Neural cell (in vitro differentiated cells): ENCODE measurements at regions not wholly inside any gene's neighbourhood (a gene's known extent, or its start where the extent isn't known, plus 50 kb on each side); places are given as distances from the start of the nearest gene placed in this dataset.

ENCODE experiments used
- H2AFZ ChIP-seq: fragments of 200-600, 300-800 bp; sonication (generic), shearing (Covaris generic); 2 replicates; pipeline ENCODE4 v1.6.0; 2014; ENCODE audit warnings: low read depth, mild to moderate bottlenecking, antibody characterized with exemption, low read length, moderate library complexity
- H3F3A ChIP-seq: fragments of 200-600 bp; shearing (Covaris generic); 2 replicates; pipeline ENCODE4 v1.6.1; 2016; ENCODE audit warnings: mild to moderate bottlenecking, moderate library complexity, mixed read lengths, antibody characterized with exemption, low read length; ENCODE audit not compliant: insufficient read depth, poor library complexity, severe bottlenecking
- H3K27ac ChIP-seq: fragments of 200-600, 300-800 bp; sonication (generic), shearing (Covaris generic); 2 replicates; pipeline ENCODE4 v1.5.1; 2014; ENCODE audit warnings: mild to moderate bottlenecking, low read length, moderate library complexity
- H3K27me3 ChIP-seq: fragments of 300-800, 200-600 bp; sonication (generic), shearing (Covaris generic); 2 replicates; pipeline ENCODE4 v1.6.0; 2014; ENCODE audit warnings: mild to moderate bottlenecking, low read depth, low read length, moderate library complexity; ENCODE audit not compliant: insufficient read depth
- H3K36me3 ChIP-seq: fragments of 300-800, 200-600 bp; sonication (generic), shearing (Covaris generic); 2 replicates; pipeline ENCODE4 v1.5.1; 2014; ENCODE audit warnings: mild to moderate bottlenecking, antibody characterized with exemption, low read length, moderate library complexity; ENCODE audit not compliant: insufficient read depth
- H3K4me2 ChIP-seq: fragments of 300-800, 200-600 bp; sonication (generic), shearing (Covaris generic); 2 replicates; pipeline ENCODE4 v1.6.0; 2014; ENCODE audit warnings: mild to moderate bottlenecking, low read length
- H3K4me3 ChIP-seq: fragments of 300-800, 200-600 bp; sonication (generic), shearing (Covaris generic); 2 replicates; pipeline ENCODE4 v1.5.1; 2014; ENCODE audit warnings: mild to moderate bottlenecking, low read length, moderate library complexity
- H3K79me2 ChIP-seq: fragments of 200-600 bp; shearing (Covaris generic); replicated peaks from 2 replicates; pipeline ENCODE4 v1.6.0; 2014; ENCODE audit warnings: mild to moderate bottlenecking, low read length, moderate library complexity; ENCODE audit not compliant: insufficient read depth
- H3K9ac ChIP-seq: fragments of 300-800, 200-600 bp; sonication (generic), shearing (Covaris generic); 2 replicates; pipeline ENCODE4 v1.6.1; 2016; ENCODE audit warnings: mild to moderate bottlenecking, low read length, mixed read lengths
- H3K9me2 ChIP-seq: fragments of 200-600 bp; shearing (Covaris generic); 2 replicates; pipeline ENCODE4 v1.6.1; 2016; ENCODE audit warnings: mild to moderate bottlenecking, low read length, mixed read lengths; ENCODE audit not compliant: insufficient read depth
- H3K9me3 ChIP-seq: fragments of 200-600, 300-800 bp; sonication (generic), shearing (Covaris generic); 2 replicates; pipeline ENCODE4 v1.6.1; 2016; ENCODE audit warnings: mild to moderate bottlenecking, mixed run types, low read length, moderate library complexity, mixed read lengths
- H4K20me1 ChIP-seq: fragments of 200-600 bp; shearing (Covaris generic); 2 replicates; pipeline ENCODE4 v1.6.1; 2016; ENCODE audit warnings: mild to moderate bottlenecking, mixed run types; ENCODE audit not compliant: insufficient read depth
- CTCF ChIP-seq: fragments of 450-650 bp; IDR thresholded peaks from 2 replicates; pipeline ENCODE4 v1.5.1; 2014; ENCODE audit warnings: antibody characterized with exemption, mild to moderate bottlenecking, moderate library complexity; ENCODE audit not compliant: poor library complexity, severe bottlenecking
- EP300 ChIP-seq: fragments of 450-650 bp; conservative IDR thresholded peaks from 2 replicates; pipeline ENCODE4 v1.6.1; 2014; ENCODE audit warnings: antibody characterized with exemption, mild to moderate bottlenecking, moderate library complexity; ENCODE audit not compliant: poor library complexity, severe bottlenecking
- EZH2 ChIP-seq: fragments of 200-600, 300-800 bp; shearing (Covaris generic), sonication (generic); IDR thresholded peaks from 2 replicates; pipeline ENCODE4 v1.6.1; 2014; ENCODE audit warnings: antibody characterized with exemption, low read length, borderline replicate concordance, mild to moderate bottlenecking; ENCODE audit not compliant: insufficient read depth, poor library complexity, severe bottlenecking
- MXI1 ChIP-seq: fragments of 450-650 bp; conservative IDR thresholded peaks from 2 replicates; pipeline ENCODE4 v1.6.1; 2014; ENCODE audit warnings: antibody characterized with exemption, mild to moderate bottlenecking; ENCODE audit not compliant: poor library complexity, severe bottlenecking
- POLR2AphosphoS5 ChIP-seq: IDR thresholded peaks from 2 replicates; pipeline ENCODE4 v1.6.1; 2012
- RAD21 ChIP-seq: fragments of 450-650 bp; conservative IDR thresholded peaks from 2 replicates; pipeline ENCODE4 v1.6.1; 2014; ENCODE audit warnings: antibody characterized with exemption, mild to moderate bottlenecking, moderate library complexity
- REST ChIP-seq: IDR thresholded peaks from 2 replicates; pipeline ENCODE4 v1.6.1; 2012; ENCODE audit warnings: borderline replicate concordance
- SMC3 ChIP-seq: fragments of 450-650 bp; conservative IDR thresholded peaks from 2 replicates; pipeline ENCODE4 v1.6.1; 2014; ENCODE audit warnings: antibody characterized with exemption, mild to moderate bottlenecking, moderate library complexity; ENCODE audit not compliant: poor library complexity
- TAF1 ChIP-seq: IDR thresholded peaks from 2 replicates; pipeline ENCODE4 v1.6.1; 2012; ENCODE audit warnings: low read depth

GRCh38 chrY:19065119-19065518 lies 291.6 kb upstream of the HSFY2 start:
- H3K4me2 ChIP-seq: no peak overlapping the region
- H3K9ac ChIP-seq: no peak overlapping the region
- no peaks in the 10 kb centered on the region for H3F3A ChIP-seq
- H2AFZ ChIP-seq: no peak overlapping the region
- H3K27ac ChIP-seq: no peak overlapping the region
- no peaks in the 10 kb centered on the region for H3K27me3 ChIP-seq
- H3K79me2 ChIP-seq: no peaks in the 10 kb centered on the region
- TF ChIP-seq SMC3 (no peak), POLR2AphosphoS5 (no peak), CTCF (no peak), EZH2 (no peak), REST (no peak), RAD21 (no peak), MXI1 (no peak), TAF1 (no peak), EP300 (no peak)
- H4K20me1 ChIP-seq: no peaks in the 10 kb centered on the region
- no peak overlapping the region for H3K4me3 ChIP-seq
- no peaks in the 10 kb centered on the region for H3K9me3 ChIP-seq
- no peaks in the 10 kb centered on the region for H3K36me3 ChIP-seq
- H3K9me2 ChIP-seq: no peaks in the 10 kb centered on the region

GRCh38 chrY:19059733-19060132 lies 286.2 kb upstream of the HSFY2 start:
- no peak overlapping the region for H3K27ac ChIP-seq
- no peaks in the 10 kb centered on the region for H3K79me2 ChIP-seq
- H3K36me3 ChIP-seq: no peaks in the 10 kb centered on the region
- H2AFZ ChIP-seq: no peak overlapping the region
- no peaks in the 10 kb centered on the region for H3K9me3 ChIP-seq
- no peak overlapping the region for H3K4me2 ChIP-seq
- H3K4me3 ChIP-seq: no peak overlapping the region
- H3K9me2 ChIP-seq: no peaks in the 10 kb centered on the region
- no peaks in the 10 kb centered on the region for H3F3A ChIP-seq
- no peaks in the 10 kb centered on the region for H3K27me3 ChIP-seq
- no peak for TF ChIP-seq SMC3
- no peak for TF ChIP-seq CTCF
- TF ChIP-seq POLR2AphosphoS5: no peak
- TF ChIP-seq EP300: no peak
- no peak for TF ChIP-seq RAD21
- TF ChIP-seq TAF1: no peak
- no peak for TF ChIP-seq REST
- no peak for TF ChIP-seq EZH2
- TF ChIP-seq MXI1: no peak
- H4K20me1 ChIP-seq: no peaks in the 10 kb centered on the region
- no peak overlapping the region for H3K9ac ChIP-seq
